ENCODE measurements at regions not wholly inside any gene's neighbourhood (a gene's known extent, or its start where the extent isn't known, plus 50 kb on each side); places are given as distances from the start of the nearest gene placed in this dataset.
"Not testable (repeated sequence)": the region's sequence is repeated elsewhere in the genome, so short reads cannot be mapped to it uniquely, and the experiment has no call there.

- TF ChIP-seq JUND (IDR thresholded peaks at IDR 0.05); PBX3 (IDR thresholded peaks at IDR 0.05); RCOR1 (IDR thresholded peaks at IDR 0.05; ENCODE audit: low read length); CTCF (IDR thresholded peaks at IDR 0.05); MAX (IDR thresholded peaks at IDR 0.05; ENCODE audit: low read depth); GABPA (IDR thresholded peaks at IDR 0.05; ENCODE audit: low read depth); RXRA (IDR thresholded peaks at IDR 0.05; ENCODE audit: borderline replicate concordance, low read depth); GATA2 (CRISPR knock-in tag; IDR thresholded peaks at IDR 0.05); NRF1 (IDR thresholded peaks at IDR 0.05; ENCODE audit: low read depth, low read length): not testable (repeated sequence)
Measured at GRCh38 chr9:102416251-102416650, 578.9 kb upstream of the CYLC2 start.
